IMR-90 (cell line): ENCODE measurements at regions not wholly inside any gene's neighbourhood (a gene's known extent, or its start where the extent isn't known, plus 50 kb on each side); places are given as distances from the start of the nearest gene placed in this dataset.

Experiments used
- ATAC-seq: fragments of 200-7000 bp; cut with Tn5 transposase; 2 replicates; pipeline ENCODE4 v1.9.1; 2020; ENCODE audit warnings: low read depth, mild to moderate bottlenecking, moderate library complexity
- BruUV-seq: library from RNA; stranded (reverse); fragments of 400-500 nt; replicated peaks from 2 replicates; lab custom pipeline; 2021; lab: Mats Ljungman, UMichigan
- CTCF ChIA-PET: fragments of 300-600 bp; formaldehyde crosslinking; extraction: SDS; loops from one replicate; lab custom pipeline; 2021; ENCODE audit warnings: antibody characterized with exemption; lab: Yijun Ruan, JAX
- POLR2A ChIA-PET: fragments of 300-600 bp; sonication (Branson Sonifier 250); formaldehyde crosslinking; loops from one replicate; lab custom pipeline; 2022; ENCODE audit warnings: antibody characterized with exemption; ENCODE audit not compliant: unreplicated experiment; lab: Charles Lee
- DNase-seq: peaks from one replicate; pipeline ENCODE4 v3.0.0; 2013
- H2AFZ ChIP-seq: replicated peaks from 2 replicates; pipeline ENCODE3; 2013; ENCODE audit warnings: low read length, mild to moderate bottlenecking; ENCODE audit not compliant: poor library complexity
- H2AK5ac ChIP-seq: 2 replicates; pipeline ENCODE4 v1.6.1; 2013; ENCODE audit warnings: low read depth, low read length, inconsistent platforms
- H2AK9ac ChIP-seq: replicated peaks from 2 replicates; pipeline ENCODE3; 2013; ENCODE audit warnings: mild to moderate bottlenecking, low read depth, low read length, moderate library complexity; ENCODE audit not compliant: poor library complexity
- H2BK120ac ChIP-seq: 2 replicates; pipeline ENCODE4 v1.6.1; 2013; ENCODE audit warnings: low read depth, low read length, inconsistent platforms
- H2BK15ac ChIP-seq: 3 replicates; pipeline ENCODE4 v1.6.1; 2013; ENCODE audit warnings: low read depth, low read length, inconsistent platforms
- H2BK20ac ChIP-seq: 2 replicates; pipeline ENCODE4 v1.6.1; 2013; ENCODE audit warnings: low read depth, mild to moderate bottlenecking, inconsistent platforms, low read length, moderate library complexity
- H2BK5ac ChIP-seq: 2 replicates; pipeline ENCODE4 v1.6.1; 2013; ENCODE audit warnings: mild to moderate bottlenecking, low read depth, low read length, inconsistent platforms; ENCODE audit not compliant: poor library complexity, severe bottlenecking
- H3K14ac ChIP-seq: replicated peaks from 2 replicates; pipeline ENCODE4 v1.6.1; 2013; ENCODE audit warnings: low read depth, low read length, inconsistent platforms
- H3K18ac ChIP-seq: 2 replicates; pipeline ENCODE4 v1.6.1; 2013; ENCODE audit warnings: low read depth, low read length, control low read depth
- H3K23ac ChIP-seq: 2 replicates; pipeline ENCODE4 v1.6.1; 2013; ENCODE audit warnings: low read depth, low read length, inconsistent platforms
- H3K27ac ChIP-seq: 2 replicates; pipeline ENCODE4 v1.5.1; 2013; ENCODE audit warnings: mild to moderate bottlenecking, control low read depth, low read length; ENCODE audit not compliant: insufficient read depth
- H3K27me3 ChIP-seq: 2 replicates; pipeline ENCODE4 v1.6.1; 2013; ENCODE audit warnings: low read length; ENCODE audit not compliant: control insufficient read depth, insufficient read depth
- H3K36me3 ChIP-seq: 2 replicates; pipeline ENCODE4 v1.6.1; 2013; ENCODE audit warnings: low read length, mixed read lengths; ENCODE audit not compliant: control insufficient read depth, insufficient read depth
- H3K4ac ChIP-seq: 2 replicates; pipeline ENCODE4 v1.6.1; 2013; ENCODE audit warnings: low read depth, low read length, inconsistent platforms
- H3K4me1 ChIP-seq: 2 replicates; pipeline ENCODE4 v1.6.1; 2013; ENCODE audit warnings: low read length, mixed read lengths; ENCODE audit not compliant: control insufficient read depth, insufficient read depth
- H3K4me2 ChIP-seq: 2 replicates; pipeline ENCODE4 v1.6.1; 2013; ENCODE audit warnings: low read depth, mild to moderate bottlenecking, control low read depth, low read length, moderate library complexity
- H3K4me3 ChIP-seq: 2 replicates; pipeline ENCODE4 v1.5.1; 2013; ENCODE audit warnings: low read depth, mild to moderate bottlenecking, control low read depth, low read length, moderate library complexity; ENCODE audit not compliant: insufficient read depth
- H3K56ac ChIP-seq: 2 replicates; pipeline ENCODE4 v1.6.1; 2013; ENCODE audit warnings: low read length, inconsistent platforms; ENCODE audit not compliant: insufficient read depth; ENCODE audit errors: extremely low read depth
- H3K79me1 ChIP-seq, 2 experiments: 2 replicates each; pipeline ENCODE4 v1.6.1; 2013; ENCODE audit warnings: low read length in 2 of 2, inconsistent platforms in 1 of 2, low read depth in 1 of 2
- H3K9ac ChIP-seq: 2 replicates; pipeline ENCODE4 v1.6.1; 2013; ENCODE audit warnings: low read depth, low read length, control low read depth
- H3K9me1 ChIP-seq: 2 replicates; pipeline ENCODE4 v1.6.1; 2013; ENCODE audit warnings: low read length, inconsistent platforms; ENCODE audit not compliant: insufficient read depth
- H3K9me3 ChIP-seq: 2 replicates; pipeline ENCODE4 v1.6.1; 2013; ENCODE audit warnings: low read length; ENCODE audit not compliant: control insufficient read depth, insufficient read depth
- H4K20me1 ChIP-seq: 2 replicates; pipeline ENCODE4 v1.6.1; 2013; ENCODE audit warnings: low read length, inconsistent platforms; ENCODE audit not compliant: insufficient read depth
- H4K5ac ChIP-seq: 2 replicates; pipeline ENCODE4 v1.6.1; 2013; ENCODE audit warnings: mild to moderate bottlenecking, low read depth, low read length, control low read depth
- H4K8ac ChIP-seq, 2 experiments: 2 replicates each; pipeline ENCODE4 v1.6.1; 2013; ENCODE audit warnings: low read depth in 2 of 2, low read length in 2 of 2, control low read depth in 1 of 2, inconsistent platforms in 1 of 2
- H4K91ac ChIP-seq: 2 replicates; pipeline ENCODE4 v1.6.1; 2013; ENCODE audit warnings: low read depth, low read length, inconsistent platforms; ENCODE audit not compliant: insufficient read depth
- BHLHE40 ChIP-seq: fragments of 150-350 bp; IDR thresholded peaks from 2 replicates; pipeline ENCODE4 v1.6.1; 2016; ENCODE audit warnings: mild to moderate bottlenecking, low read depth, low read length
- CEBPB ChIP-seq: IDR thresholded peaks from 2 replicates; pipeline ENCODE4 v1.6.1; 2012; ENCODE audit warnings: low read depth, low read length, improper control_type of control experiment
- CHD1 ChIP-seq: IDR thresholded peaks from 2 replicates; pipeline ENCODE4 v1.6.1; 2012; ENCODE audit warnings: low read depth, low read length, improper control_type of control experiment
- FOS ChIP-seq: fragments of 150-350 bp; IDR thresholded peaks from 2 replicates; pipeline ENCODE4 v1.6.1; 2016; ENCODE audit warnings: low read depth, low read length
- MAFK ChIP-seq: IDR thresholded peaks from 2 replicates; pipeline ENCODE4 v1.6.1; 2012; ENCODE audit warnings: low read depth, low read length, improper control_type of control experiment
- MAZ ChIP-seq: IDR thresholded peaks from 2 replicates; pipeline ENCODE4 v1.6.1; 2012; ENCODE audit warnings: low read depth, mild to moderate bottlenecking, low read length, improper control_type of control experiment, moderate library complexity, borderline replicate concordance
- MXI1 ChIP-seq: IDR thresholded peaks from 2 replicates; pipeline ENCODE4 v1.6.1; 2012; ENCODE audit warnings: low read depth, mild to moderate bottlenecking, low read length, moderate library complexity, borderline replicate concordance
- NFE2L2 ChIP-seq: fragments of 150-350 bp; IDR thresholded peaks from 2 replicates; pipeline ENCODE4 v1.6.1; 2016; ENCODE audit warnings: low read depth, mild to moderate bottlenecking, low read length
- POLR2A ChIP-seq: IDR thresholded peaks from 2 replicates; pipeline ENCODE4 v1.6.1; 2012; ENCODE audit warnings: mild to moderate bottlenecking, low read depth, low read length
- RAD21 ChIP-seq: IDR thresholded peaks from 2 replicates; pipeline ENCODE4 v1.6.1; 2012; ENCODE audit warnings: low read length, improper control_type of control experiment
- RFX5 ChIP-seq: IDR thresholded peaks from 2 replicates; pipeline ENCODE4 v1.8.0; 2012; ENCODE audit warnings: low read depth, mild to moderate bottlenecking, low read length, moderate library complexity
- SMC3 ChIP-seq: fragments of 150-350 bp; IDR thresholded peaks from 2 replicates; pipeline ENCODE4 v1.6.1; 2016; ENCODE audit warnings: low read depth, mild to moderate bottlenecking, antibody characterized with exemption, low read length, moderate library complexity
- USF2 ChIP-seq: fragments of 150-350 bp; IDR thresholded peaks from 2 replicates; pipeline ENCODE4 v1.6.1; 2017; ENCODE audit warnings: mild to moderate bottlenecking, antibody characterized with exemption, low read length, low read depth
- WGBS, 2 experiments: methylation state at CpG; one replicate each; pipeline versions ENCODE4 v1.1.5 to v1.1.7; 2013; ENCODE audit warnings: missing lambda C conversion rate in 2 of 2; ENCODE audit not compliant: insufficient read length in 1 of 2; ENCODE audit errors: extremely low coverage in 2 of 2; 5-methylcytosine and 5-hydroxymethylcytosine counted together
- dilution Hi-C: fragments of 300-500 bp; cut with HindIII; formaldehyde crosslinking; loops from one replicate; pipeline ENCODE4 v1.14.3; 2018; ENCODE audit warnings: low sequenced_read_pairs; ENCODE audit not compliant: unreplicated experiment
- in situ Hi-C: fragments of 300-500 bp; cut with MboI; formaldehyde crosslinking; loops from 3 replicates; pipeline ENCODE4 v1.14.3; 2019; ENCODE audit warnings: low sequenced_read_pairs, inconsistent platforms, mixed read lengths
- intact Hi-C: fragments of 100-400 bp; cut with micrococcal nuclease; formaldehyde crosslinking; loops from 2 replicates; pipeline ENCODE4 v1.10.0; 2022
- TF ChIP-seq, protein P1 (sequence below): fragments of 150-350 bp; IDR thresholded peaks from 2 replicates; pipeline ENCODE4 v1.6.1; 2016; ENCODE audit warnings: low read depth, mild to moderate bottlenecking, low read length, moderate library complexity, borderline replicate concordance
- TF ChIP-seq, protein P2 (sequence below): conservative IDR thresholded peaks from 2 replicates; pipeline ENCODE4 v1.5.1; 2012; ENCODE audit warnings: mild to moderate bottlenecking, low read depth, low read length, improper control_type of control experiment

GRCh38 chr7:83863906-83864305 lies 215.0 kb upstream of the SEMA3E start:
- Histone ChIP-seq H2AFZ (no peak overlapping the region), H2AK5ac (no peak overlapping the region), H3K4ac (no peak overlapping the region), H3K4me3 (no peak overlapping the region), H2BK5ac (no peak overlapping the region), H4K20me1 (no peaks in the 10 kb centered on the region), H2BK120ac (no peak overlapping the region), H2BK20ac (no peak overlapping the region), H3K9ac (no peak overlapping the region), H2AK9ac (no peak overlapping the region), H2BK15ac (no peak overlapping the region), H3K4me1 (no peaks in the 10 kb centered on the region), H3K9me3 (no peaks in the 10 kb centered on the region), H3K27ac (no peak overlapping the region), H4K5ac (no peak overlapping the region), H3K27me3 (no peaks in the 10 kb centered on the region), H3K4me2 (no peak overlapping the region), H3K18ac (no peak overlapping the region), H3K36me3 (no peaks in the 10 kb centered on the region), H4K91ac (no peak overlapping the region), H3K9me1 (no peaks in the 10 kb centered on the region), H3K23ac (no peak overlapping the region), H3K79me1 (no peaks in the 10 kb centered on the region), H3K14ac (no peak overlapping the region), H4K8ac (no peak overlapping the region), H3K56ac (no peak overlapping the region)
- no CpG with 5 or more reads among the region's 2 CpGs for WGBS, 2 experiments
- intact Hi-C loops (loop anchor here (5.0 kb wide), 1 partner anchor 92 kb away; no protein-coding TSS in a partner anchor), in situ Hi-C loops (no loop called here), dilution Hi-C loops (no loop called here)
- no peak for DNase-seq
- TF ChIP-seq BHLHE40 (no peak), SMC3 (no peak), CHD1 (no peak), MAZ (no peak), USF2 (no peak), POLR2A (no peak), MAFK (no peak), MXI1 (no peak), CEBPB (no peak), RAD21 (no peak), RFX5 (no peak), FOS (no peak), NFE2L2 (no peak)
- TF ChIP-seq, protein P1, sequence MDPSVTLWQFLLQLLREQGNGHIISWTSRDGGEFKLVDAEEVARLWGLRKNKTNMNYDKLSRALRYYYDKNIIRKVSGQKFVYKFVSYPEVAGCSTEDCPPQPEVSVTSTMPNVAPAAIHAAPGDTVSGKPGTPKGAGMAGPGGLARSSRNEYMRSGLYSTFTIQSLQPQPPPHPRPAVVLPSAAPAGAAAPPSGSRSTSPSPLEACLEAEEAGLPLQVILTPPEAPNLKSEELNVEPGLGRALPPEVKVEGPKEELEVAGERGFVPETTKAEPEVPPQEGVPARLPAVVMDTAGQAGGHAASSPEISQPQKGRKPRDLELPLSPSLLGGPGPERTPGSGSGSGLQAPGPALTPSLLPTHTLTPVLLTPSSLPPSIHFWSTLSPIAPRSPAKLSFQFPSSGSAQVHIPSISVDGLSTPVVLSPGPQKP: no peak
- TF ChIP-seq, protein P2, sequence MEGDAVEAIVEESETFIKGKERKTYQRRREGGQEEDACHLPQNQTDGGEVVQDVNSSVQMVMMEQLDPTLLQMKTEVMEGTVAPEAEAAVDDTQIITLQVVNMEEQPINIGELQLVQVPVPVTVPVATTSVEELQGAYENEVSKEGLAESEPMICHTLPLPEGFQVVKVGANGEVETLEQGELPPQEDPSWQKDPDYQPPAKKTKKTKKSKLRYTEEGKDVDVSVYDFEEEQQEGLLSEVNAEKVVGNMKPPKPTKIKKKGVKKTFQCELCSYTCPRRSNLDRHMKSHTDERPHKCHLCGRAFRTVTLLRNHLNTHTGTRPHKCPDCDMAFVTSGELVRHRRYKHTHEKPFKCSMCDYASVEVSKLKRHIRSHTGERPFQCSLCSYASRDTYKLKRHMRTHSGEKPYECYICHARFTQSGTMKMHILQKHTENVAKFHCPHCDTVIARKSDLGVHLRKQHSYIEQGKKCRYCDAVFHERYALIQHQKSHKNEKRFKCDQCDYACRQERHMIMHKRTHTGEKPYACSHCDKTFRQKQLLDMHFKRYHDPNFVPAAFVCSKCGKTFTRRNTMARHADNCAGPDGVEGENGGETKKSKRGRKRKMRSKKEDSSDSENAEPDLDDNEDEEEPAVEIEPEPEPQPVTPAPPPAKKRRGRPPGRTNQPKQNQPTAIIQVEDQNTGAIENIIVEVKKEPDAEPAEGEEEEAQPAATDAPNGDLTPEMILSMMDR: no peak
- no TSS peak for BruUV-seq
- POLR2A ChIA-PET: no interaction called here
- ATAC-seq: no peak
- CTCF ChIA-PET: interaction anchor here (0.5 kb wide), 1 partner anchor 13 kb away, joined by 3 read pairs; no protein-coding TSS in a partner anchor
